ENCODE measurements at regions not wholly inside any gene's neighbourhood (a gene's known extent, or its start where the extent isn't known, plus 50 kb on each side); places are given as distances from the start of the nearest gene placed in this dataset.

DNA sequence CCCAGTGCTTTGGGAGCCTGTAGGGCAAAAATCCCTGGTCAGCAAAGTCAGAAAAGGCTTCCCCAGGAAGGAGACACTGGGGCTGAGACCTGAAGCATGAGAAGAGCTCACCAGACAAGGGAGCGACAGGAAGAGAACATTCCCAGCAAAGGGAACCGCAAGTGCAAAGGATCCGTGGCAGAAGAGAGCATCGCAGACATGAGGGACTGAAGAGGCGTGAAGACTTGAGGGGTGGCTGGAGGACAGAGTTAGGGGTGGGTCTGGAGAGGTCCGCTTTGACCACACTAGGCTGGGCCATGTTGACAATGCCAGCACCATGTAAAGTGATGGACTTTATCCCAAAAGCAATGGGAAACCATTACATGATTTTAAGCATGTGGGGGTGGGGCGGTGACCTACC lies 128.1 kb upstream of the IRX3 start:
- Mint-ChIP-seq H3K9me3 (no peaks in the 10 kb centered on the region), H3K4me3 (no peak overlapping the region), H3K27me3 (no peaks in the 10 kb centered on the region), H3K27ac (no peak overlapping the region), H3K4me1 (no peaks in the 10 kb centered on the region), H3K36me3 (ENCODE audit: low read depth) (no peaks in the 10 kb centered on the region)
- DNase-seq, result no peak
- intact Hi-C loops (cut with micrococcal nuclease), result no loop called here

- Mint-ChIP-seq H3K9me3 (no peaks in the 10 kb centered on the region), H3K27ac (no peak overlapping the region), H3K4me3 (no peak overlapping the region), H3K36me3 (ENCODE audit: low read depth) (no peaks in the 10 kb centered on the region), H3K27me3 (no peaks in the 10 kb centered on the region), H3K4me1 (no peaks in the 10 kb centered on the region)
- DNase-seq, result no peak
- intact Hi-C loops (cut with micrococcal nuclease), result no loop called here
These were observed 126.3 kb upstream of the IRX3 start for GRCh38 chr16:54412777-54413455.

GRCh38 chr16:54412037-54412436 lies 125.5 kb upstream of the IRX3 start:
- no peaks in the 10 kb centered on the region for H3K9me3 Mint-ChIP-seq
- no peaks in the 10 kb centered on the region for H3K27me3 Mint-ChIP-seq
- H3K4me3 Mint-ChIP-seq, result no peak overlapping the region
- no peaks in the 10 kb centered on the region for H3K36me3 Mint-ChIP-seq (ENCODE audit: low read depth)
- intact Hi-C loops (cut with micrococcal nuclease), result no loop called here
- no peak for DNase-seq
- no peak overlapping the region for H3K27ac Mint-ChIP-seq
- no peaks in the 10 kb centered on the region for H3K4me1 Mint-ChIP-seq

- Mint-ChIP-seq H3K36me3 (ENCODE audit: low read depth) (no peaks in the 10 kb centered on the region), H3K27me3 (no peaks in the 10 kb centered on the region), H3K4me1 (no peaks in the 10 kb centered on the region), H3K4me3 (no peak overlapping the region), H3K9me3 (no peaks in the 10 kb centered on the region), H3K27ac (no peak overlapping the region)
- DNase-seq, result no peak
- intact Hi-C loops (cut with micrococcal nuclease), result no loop called here
These were observed 125.0 kb upstream of the IRX3 start for GRCh38 chr16:54411544-54411943.

- Mint-ChIP-seq H3K36me3 (ENCODE audit: low read depth) (no peaks in the 10 kb centered on the region), H3K4me3 (no peak overlapping the region), H3K9me3 (no peaks in the 10 kb centered on the region), H3K4me1 (no peaks in the 10 kb centered on the region), H3K27me3 (no peaks in the 10 kb centered on the region), H3K27ac (no peak overlapping the region)
- intact Hi-C loops (cut with micrococcal nuclease), result no loop called here
- DNase-seq, result no peak
These were observed 123.4 kb upstream of the IRX3 start for GRCh38 chr16:54409982-54410381.

GRCh38 chr16:54407596-54407995 lies 121.0 kb upstream of the IRX3 start:
- Mint-ChIP-seq H3K4me3 (no peak overlapping the region), H3K36me3 (ENCODE audit: low read depth) (no peaks in the 10 kb centered on the region), H3K27ac (no peak overlapping the region), H3K4me1 (no peaks in the 10 kb centered on the region), H3K27me3 (no peaks in the 10 kb centered on the region), H3K9me3 (no peaks in the 10 kb centered on the region)
- intact Hi-C loops (cut with micrococcal nuclease), result no loop called here
- no peak for DNase-seq

GRCh38 chr16:54405478-54405877 lies 118.9 kb upstream of the IRX3 start:
- intact Hi-C loops (cut with micrococcal nuclease), result no loop called here
- Mint-ChIP-seq H3K4me3 (no peak overlapping the region), H3K36me3 (ENCODE audit: low read depth) (no peaks in the 10 kb centered on the region), H3K27ac (no peak overlapping the region), H3K27me3 (no peaks in the 10 kb centered on the region), H3K4me1 (no peaks in the 10 kb centered on the region), H3K9me3 (no peaks in the 10 kb centered on the region)
- DNase-seq, result no peak

DNA sequence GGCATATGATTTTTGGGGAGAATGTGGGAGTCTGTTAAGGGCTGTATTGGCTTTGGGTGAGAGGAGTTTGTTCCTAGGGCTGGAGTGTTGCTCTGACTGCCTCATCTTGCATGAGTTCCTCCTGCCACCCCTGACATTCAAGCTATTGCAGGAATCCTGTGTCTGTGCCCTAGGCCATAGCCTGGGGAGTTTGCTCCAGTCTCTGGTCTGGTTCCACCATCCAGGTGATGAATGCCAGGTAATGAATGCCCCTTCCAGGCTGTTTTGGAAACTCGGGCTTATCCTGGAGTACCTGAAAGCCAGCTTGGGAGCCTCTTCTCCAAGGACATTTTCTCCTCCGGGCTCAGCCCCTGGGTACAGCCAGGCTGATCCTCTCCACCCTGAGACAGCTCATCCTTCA lies 117.0 kb upstream of the IRX3 start:
- intact Hi-C loops (cut with micrococcal nuclease), result no loop called here
- Mint-ChIP-seq H3K36me3 (ENCODE audit: low read depth) (no peaks in the 10 kb centered on the region), H3K4me1 (no peaks in the 10 kb centered on the region), H3K9me3 (no peaks in the 10 kb centered on the region), H3K27ac (no peak overlapping the region), H3K27me3 (no peaks in the 10 kb centered on the region), H3K4me3 (no peak overlapping the region)
- DNase-seq, result no peak

GRCh38 chr16:54402873-54403272 lies 116.3 kb upstream of the IRX3 start:
- H3K4me1 Mint-ChIP-seq, result no peaks in the 10 kb centered on the region
- no peaks in the 10 kb centered on the region for H3K9me3 Mint-ChIP-seq
- no peaks in the 10 kb centered on the region for H3K27me3 Mint-ChIP-seq
- intact Hi-C loops (cut with micrococcal nuclease), result no loop called here
- H3K27ac Mint-ChIP-seq, result no peak overlapping the region
- no peak overlapping the region for H3K4me3 Mint-ChIP-seq
- H3K36me3 Mint-ChIP-seq (ENCODE audit: low read depth), result no peaks in the 10 kb centered on the region
- no peak for DNase-seq

DNA sequence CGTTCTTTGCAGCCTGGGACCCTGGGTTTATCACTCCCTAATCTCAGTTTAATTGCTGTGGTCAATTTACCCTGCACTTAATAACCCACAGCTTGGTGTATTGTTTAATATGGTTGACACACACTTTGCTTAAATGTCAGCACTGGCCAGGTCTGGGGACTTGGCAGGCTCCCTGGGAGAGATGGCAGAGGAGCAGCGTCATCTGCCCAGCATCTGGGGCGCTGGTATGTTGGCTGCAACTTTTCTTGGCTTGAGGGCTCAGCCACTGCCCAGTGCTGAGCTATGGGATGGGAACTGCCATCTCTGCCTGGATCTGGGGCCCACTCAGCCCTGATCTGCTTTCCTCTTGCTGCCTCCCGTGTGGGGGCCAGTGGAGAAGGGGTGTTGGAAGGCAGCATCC lies 115.7 kb upstream of the IRX3 start:
- intact Hi-C loops (cut with micrococcal nuclease), result no loop called here
- no peak for DNase-seq
- Mint-ChIP-seq H3K4me1 (no peaks in the 10 kb centered on the region), H3K27ac (no peak overlapping the region), H3K9me3 (no peaks in the 10 kb centered on the region), H3K36me3 (ENCODE audit: low read depth) (no peaks in the 10 kb centered on the region), H3K4me3 (no peak overlapping the region), H3K27me3 (no peaks in the 10 kb centered on the region)

- no peak overlapping the region for H3K27ac Mint-ChIP-seq
- no peak overlapping the region for H3K4me3 Mint-ChIP-seq
- H3K9me3 Mint-ChIP-seq, result no peaks in the 10 kb centered on the region
- no peaks in the 10 kb centered on the region for H3K4me1 Mint-ChIP-seq
- no peaks in the 10 kb centered on the region for H3K36me3 Mint-ChIP-seq (ENCODE audit: low read depth)
- intact Hi-C loops (cut with micrococcal nuclease), result no loop called here
- no peaks in the 10 kb centered on the region for H3K27me3 Mint-ChIP-seq
- no peak for DNase-seq
These were observed 113.7 kb upstream of the IRX3 start for GRCh38 chr16:54400261-54400660.

DNA sequence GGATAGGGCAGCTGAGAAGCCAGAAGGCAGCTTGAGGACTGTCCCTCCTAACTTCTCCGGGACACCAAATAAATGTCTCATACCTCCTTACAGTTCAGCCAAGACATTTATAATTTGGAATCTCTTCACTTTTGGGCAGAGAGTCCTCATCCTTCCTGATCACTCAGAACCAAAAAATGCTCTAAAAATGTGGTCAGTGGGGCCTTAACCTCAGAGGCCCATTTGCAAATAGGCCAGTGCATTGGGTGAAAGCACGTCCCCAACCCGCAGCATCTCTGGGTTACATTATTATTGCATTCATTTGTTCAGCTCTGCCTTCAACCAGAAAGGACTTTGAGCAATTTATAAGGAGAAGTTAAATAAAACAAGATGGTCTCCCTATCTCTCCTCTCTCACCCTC lies 112.4 kb upstream of the IRX3 start:
- Mint-ChIP-seq H3K36me3 (ENCODE audit: low read depth) (no peaks in the 10 kb centered on the region), H3K4me1 (no peaks in the 10 kb centered on the region), H3K9me3 (no peaks in the 10 kb centered on the region), H3K27me3 (no peaks in the 10 kb centered on the region), H3K27ac (no peak overlapping the region), H3K4me3 (no peak overlapping the region)
- DNase-seq, result no peak
- intact Hi-C loops (cut with micrococcal nuclease), result no loop called here

GRCh38 chr16:54397838-54398237 lies 111.3 kb upstream of the IRX3 start:
- DNase-seq, result no peak
- no peaks in the 10 kb centered on the region for H3K9me3 Mint-ChIP-seq
- no peak overlapping the region for H3K27ac Mint-ChIP-seq
- H3K36me3 Mint-ChIP-seq (ENCODE audit: low read depth), result no peaks in the 10 kb centered on the region
- intact Hi-C loops (cut with micrococcal nuclease), result no loop called here
- H3K27me3 Mint-ChIP-seq, result no peaks in the 10 kb centered on the region
- no peak overlapping the region for H3K4me3 Mint-ChIP-seq
- no peaks in the 10 kb centered on the region for H3K4me1 Mint-ChIP-seq

GRCh38 chr16:54397190-54397835 lies 110.7 kb upstream of the IRX3 start:
- DNase-seq, result no peak
- no peaks in the 10 kb centered on the region for H3K4me1 Mint-ChIP-seq
- H3K36me3 Mint-ChIP-seq (ENCODE audit: low read depth), result no peaks in the 10 kb centered on the region
- no peak overlapping the region for H3K27ac Mint-ChIP-seq
- H3K27me3 Mint-ChIP-seq, result no peaks in the 10 kb centered on the region
- H3K4me3 Mint-ChIP-seq, result no peak overlapping the region
- intact Hi-C loops (cut with micrococcal nuclease), result no loop called here
- H3K9me3 Mint-ChIP-seq, result no peaks in the 10 kb centered on the region
